ENCODE measurements at regions not wholly inside any gene's neighbourhood (a gene's known extent, or its start where the extent isn't known, plus 50 kb on each side); places are given as distances from the start of the nearest gene placed in this dataset.
"Not testable (repeated sequence)": the region's sequence is repeated elsewhere in the genome, so short reads cannot be mapped to it uniquely, and the experiment has no call there.

GRCh38 chr6:49370518-49370917 is 92.5 kb downstream of the MMUT start:
- DNase-seq, result no peak

GRCh38 chr6:49366539-49366938 is 96.5 kb downstream of the MMUT start:
- no peak for DNase-seq

- no peak for DNase-seq
Measured at GRCh38 chr6:49348561-49348960, 114.5 kb downstream of the MMUT start.

- DNase-seq, result no peak
Measured at GRCh38 chr6:49342410-49342809, 120.6 kb downstream of the MMUT start.

GRCh38 chr6:49341869-49342268 is 121.2 kb downstream of the MMUT start:
- DNase-seq, result no peak

GRCh38 chr6:49339096-49339495 is 124.0 kb downstream of the MMUT start:
- DNase-seq, result no peak

- DNase-seq, result peak; percentile 68
Measured at GRCh38 chr6:49336514-49337131, 126.4 kb downstream of the MMUT start.

- DNase-seq, result no peak
Measured at GRCh38 chr6:49333345-49334125, 129.5 kb downstream of the MMUT start.

- no peak for DNase-seq
Measured at GRCh38 chr6:49332781-49333180, 130.3 kb downstream of the MMUT start.

GRCh38 chr6:49329186-49329585 is 133.9 kb downstream of the MMUT start:
- DNase-seq, result no peak

- no peak for DNase-seq
Measured at GRCh38 chr6:49328051-49328744, 134.9 kb downstream of the MMUT start.

GRCh38 chr6:49327571-49327970 is 135.5 kb downstream of the MMUT start:
- no peak for DNase-seq

GRCh38 chr6:49327005-49327404 is 136.0 kb downstream of the MMUT start:
- DNase-seq, result no peak

- no peak for DNase-seq
Measured at GRCh38 chr6:49326347-49326746, 136.7 kb downstream of the MMUT start.

GRCh38 chr6:49325891-49326290 is 137.2 kb downstream of the MMUT start:
- no peak for DNase-seq

- DNase-seq, result no peak
Measured at GRCh38 chr6:49322861-49323260, 140.2 kb downstream of the MMUT start.

GRCh38 chr6:49321561-49322072 is 141.4 kb downstream of the MMUT start:
- DNase-seq, result no peak

GRCh38 chr6:49305010-49305409 is 158.0 kb downstream of the MMUT start:
- no peak for DNase-seq

- not testable (repeated sequence) for DNase-seq
Measured at GRCh38 chr6:49304393-49304792, 158.7 kb downstream of the MMUT start.

- DNase-seq, result no peak
Measured at GRCh38 chr6:49300911-49301310, 162.1 kb downstream of the MMUT start.

GRCh38 chr6:49300443-49300842 is 162.6 kb downstream of the MMUT start:
- DNase-seq, result no peak

- no peak for DNase-seq
Measured at GRCh38 chr6:49299279-49299678, 163.8 kb downstream of the MMUT start.

GRCh38 chr6:49284180-49284579 is 178.9 kb downstream of the MMUT start:
- DNase-seq, result no peak

Data from hematopoietic multipotent progenitor cell treated with erythropoietin and hydrocortisone succinate and interleukin-3 and kit ligand, for 8 days (in vitro differentiated cells).